Memory B cell (primary cell): ENCODE measurements at regions not wholly inside any gene's neighbourhood (a gene's known extent, or its start where the extent isn't known, plus 50 kb on each side); places are given as distances from the start of the nearest gene placed in this dataset.

Experiments used
- ATAC-seq: fragments of 150-1000 bp; cut with Tn5 transposase; 2 replicates; pipeline ENCODE4 v1.10.0; 2021; ENCODE audit warnings: low read depth, mild to moderate bottlenecking, moderate library complexity
- DNase-seq, 2 donors: peaks; one replicate each; pipeline ENCODE4 v3.0.0; 2022; ENCODE audit warnings: low spot score in 2 of 2
- H3K27ac Mint-ChIP-seq: one replicate; pipeline ENCODE4 v1.8.0; 2022; ENCODE audit warnings: mild to moderate bottlenecking, moderate library complexity, mixed read lengths
- H3K27me3 Mint-ChIP-seq: one replicate; pipeline ENCODE4 v1.8.0; 2022; ENCODE audit warnings: mixed read lengths
- H3K36me3 Mint-ChIP-seq: one replicate; pipeline ENCODE4 v1.8.0; 2022; ENCODE audit warnings: mild to moderate bottlenecking, mixed read lengths
- H3K4me1 Mint-ChIP-seq: one replicate; pipeline ENCODE4 v1.8.0; 2022; ENCODE audit warnings: mixed read lengths
- H3K4me3 Mint-ChIP-seq: one replicate; pipeline ENCODE4 v1.8.0; 2022; ENCODE audit warnings: mild to moderate bottlenecking, moderate library complexity, mixed read lengths
- H3K9me3 Mint-ChIP-seq: one replicate; pipeline ENCODE4 v1.8.0; 2022; ENCODE audit warnings: mixed read lengths

- Mint-ChIP-seq H3K4me3 (no peak overlapping the region), H3K9me3 (peaks cover 3% of the 10 kb centered on the region), H3K4me1 (peaks cover 10% of the 10 kb centered on the region), H3K27me3 (no peaks in the 10 kb centered on the region), H3K36me3 (no peaks in the 10 kb centered on the region), H3K27ac (no peak overlapping the region)
- ATAC-seq = peak; percentile 93
- DNase-seq = peak; percentile 10 to 22
Observed at GRCh38 chr12:89040146-89040964, 311.9 kb downstream of the DUSP6 start.

- Mint-ChIP-seq H3K27ac (no peak overlapping the region), H3K4me1 (peaks cover 10% of the 10 kb centered on the region), H3K4me3 (no peak overlapping the region), H3K36me3 (no peaks in the 10 kb centered on the region), H3K9me3 (peaks cover 3% of the 10 kb centered on the region), H3K27me3 (peaks cover 3% of the 10 kb centered on the region)
- DNase-seq = no peak
- peak; percentile 10 for ATAC-seq
Observed at GRCh38 chr12:89038831-89039512, 313.3 kb downstream of the DUSP6 start.

GRCh38 chr12:89033062-89033461 lies 319.2 kb downstream of the DUSP6 start:
- Mint-ChIP-seq H3K27me3 (peaks cover 10% of the 10 kb centered on the region), H3K9me3 (no peaks in the 10 kb centered on the region), H3K27ac (no peak overlapping the region), H3K4me1 (no peaks in the 10 kb centered on the region), H3K4me3 (no peak overlapping the region), H3K36me3 (no peaks in the 10 kb centered on the region)
- ATAC-seq (no peak), DNase-seq (no peak)

- peaks cover 2% of the 10 kb centered on the region for H3K4me1 Mint-ChIP-seq
- H3K36me3 Mint-ChIP-seq = no peaks in the 10 kb centered on the region
- ATAC-seq = no peak
- H3K4me3 Mint-ChIP-seq = no peak overlapping the region
- H3K27me3 Mint-ChIP-seq = peaks cover 11% of the 10 kb centered on the region
- DNase-seq = no peak
- H3K27ac Mint-ChIP-seq = no peak overlapping the region
- H3K9me3 Mint-ChIP-seq = no peaks in the 10 kb centered on the region
Observed at GRCh38 chr12:89029961-89030360, 322.3 kb downstream of the DUSP6 start.

- H3K27ac Mint-ChIP-seq = no peak overlapping the region
- peaks cover 2% of the 10 kb centered on the region for H3K27me3 Mint-ChIP-seq
- no peak overlapping the region for H3K4me3 Mint-ChIP-seq
- peaks cover 2% of the 10 kb centered on the region for H3K4me1 Mint-ChIP-seq
- DNase-seq = no peak
- H3K9me3 Mint-ChIP-seq = no peaks in the 10 kb centered on the region
- ATAC-seq = no peak
- no peaks in the 10 kb centered on the region for H3K36me3 Mint-ChIP-seq
Observed at GRCh38 chr12:89024580-89024979, 327.7 kb downstream of the DUSP6 start.

GRCh38 chr12:89023936-89024335 lies 328.4 kb downstream of the DUSP6 start:
- peaks cover 2% of the 10 kb centered on the region for H3K27me3 Mint-ChIP-seq

GRCh38 chr12:89020689-89021088 lies 331.6 kb downstream of the DUSP6 start:
- Mint-ChIP-seq H3K36me3 (no peaks in the 10 kb centered on the region), H3K9me3 (no peaks in the 10 kb centered on the region), H3K4me1 (no peaks in the 10 kb centered on the region), H3K4me3 (no peak overlapping the region), H3K27ac (no peak overlapping the region), H3K27me3 (peaks cover 2% of the 10 kb centered on the region)
- ATAC-seq = no peak
- no peak for DNase-seq

More at GRCh38 chr12:89023936-89024335, 328.4 kb downstream of the DUSP6 start:
- H3K9me3 Mint-ChIP-seq = no peaks in the 10 kb centered on the region
- DNase-seq = no peak
- ATAC-seq = no peak
- H3K36me3 Mint-ChIP-seq = no peaks in the 10 kb centered on the region
- no peak overlapping the region for H3K27ac Mint-ChIP-seq
- no peak overlapping the region for H3K4me3 Mint-ChIP-seq
- H3K4me1 Mint-ChIP-seq = peaks cover 2% of the 10 kb centered on the region

- H3K9me3 Mint-ChIP-seq = no peaks in the 10 kb centered on the region
- peaks cover 2% of the 10 kb centered on the region for H3K27me3 Mint-ChIP-seq
- ATAC-seq (no peak), DNase-seq (no peak)
- no peaks in the 10 kb centered on the region for H3K4me1 Mint-ChIP-seq
- no peak overlapping the region for H3K4me3 Mint-ChIP-seq
- H3K36me3 Mint-ChIP-seq = no peaks in the 10 kb centered on the region
- no peak overlapping the region for H3K27ac Mint-ChIP-seq
Observed at GRCh38 chr12:89020121-89020480, 332.2 kb downstream of the DUSP6 start.

- ATAC-seq (peak; percentile 95), DNase-seq (peak; percentile 57 to 65)
- Mint-ChIP-seq H3K27ac (no peak overlapping the region), H3K27me3 (peaks cover 2% of the 10 kb centered on the region), H3K36me3 (no peaks in the 10 kb centered on the region), H3K4me3 (no peak overlapping the region), H3K4me1 (no peaks in the 10 kb centered on the region), H3K9me3 (no peaks in the 10 kb centered on the region)
Observed at GRCh38 chr12:89019439-89020120, 332.7 kb downstream of the DUSP6 start.

- H3K9me3 Mint-ChIP-seq = no peaks in the 10 kb centered on the region
- H3K4me3 Mint-ChIP-seq = no peak overlapping the region
- ATAC-seq (peak; percentile 62), DNase-seq (peak; percentile 30 to 55)
- H3K27ac Mint-ChIP-seq = no peak overlapping the region
- H3K4me1 Mint-ChIP-seq = no peaks in the 10 kb centered on the region
- H3K36me3 Mint-ChIP-seq = no peaks in the 10 kb centered on the region
- peaks cover 2% of the 10 kb centered on the region for H3K27me3 Mint-ChIP-seq
Observed at GRCh38 chr12:89016970-89017778, 335.1 kb downstream of the DUSP6 start.

- Mint-ChIP-seq H3K36me3 (no peaks in the 10 kb centered on the region), H3K27ac (no peak overlapping the region), H3K27me3 (peaks cover 3% of the 10 kb centered on the region), H3K4me3 (no peak overlapping the region), H3K9me3 (no peaks in the 10 kb centered on the region), H3K4me1 (no peaks in the 10 kb centered on the region)
- DNase-seq = no peak
- no peak for ATAC-seq
Observed at GRCh38 chr12:89015419-89015818, 336.9 kb downstream of the DUSP6 start.

GRCh38 chr12:88998421-88998820 lies 353.9 kb downstream of the DUSP6 start:
- Mint-ChIP-seq H3K27me3 (peaks cover 4% of the 10 kb centered on the region), H3K27ac (no peak overlapping the region), H3K9me3 (no peaks in the 10 kb centered on the region), H3K4me3 (no peak overlapping the region), H3K4me1 (no peaks in the 10 kb centered on the region), H3K36me3 (no peaks in the 10 kb centered on the region)
- ATAC-seq (no peak), DNase-seq (no peak)

- ATAC-seq (no peak), DNase-seq (no peak)
- H3K9me3 Mint-ChIP-seq = no peaks in the 10 kb centered on the region
- no peaks in the 10 kb centered on the region for H3K36me3 Mint-ChIP-seq
- no peak overlapping the region for H3K27ac Mint-ChIP-seq
- peaks cover 4% of the 10 kb centered on the region for H3K27me3 Mint-ChIP-seq
- H3K4me3 Mint-ChIP-seq = no peak overlapping the region
- H3K4me1 Mint-ChIP-seq = no peaks in the 10 kb centered on the region
Observed at GRCh38 chr12:88996200-88996788, 356.0 kb downstream of the DUSP6 start.
